GM12891 (cell line): ENCODE measurements at regions not wholly inside any gene's neighbourhood (a gene's known extent, or its start where the extent isn't known, plus 50 kb on each side); places are given as distances from the start of the nearest gene placed in this dataset.

Experiments
- POLR2A ChIP-seq: IDR thresholded peaks from 2 replicates; pipeline ENCODE4 v1.6.1; 2011; ENCODE audit warnings: low read depth, low read length, control low read depth
- POLR2AphosphoS5 ChIP-seq: IDR thresholded peaks from 2 replicates; pipeline ENCODE4 v1.6.1; 2011; ENCODE audit warnings: low read depth, low read length, control low read depth
- SPI1 ChIP-seq: IDR thresholded peaks from 2 replicates; pipeline ENCODE4 v1.6.1; 2011; ENCODE audit warnings: low read depth, low read length, control low read depth

DNA sequence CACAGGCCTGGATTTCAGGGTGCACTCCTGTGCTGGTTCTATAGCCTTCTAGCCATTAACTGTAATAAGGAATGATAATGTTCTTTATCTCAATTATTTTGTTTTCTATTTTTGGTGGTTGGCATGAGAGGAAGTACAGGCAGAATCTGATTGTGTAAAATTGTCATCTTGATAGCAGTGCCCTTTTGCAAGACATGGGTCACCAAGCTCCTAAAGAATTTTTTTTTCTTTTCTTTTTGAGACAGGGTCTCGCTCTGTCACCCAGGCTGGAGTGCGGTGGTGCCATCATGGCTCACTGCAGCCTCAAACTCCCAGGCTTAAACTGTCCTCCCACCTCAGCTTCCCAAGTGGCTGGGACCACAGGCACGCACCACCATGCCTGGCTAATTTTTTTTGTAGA is 206.7 kb upstream of the JARID2 start:
- TF ChIP-seq SPI1 (no peak), POLR2A (no peak), POLR2AphosphoS5 (no peak)
